Mesothelial cell of epicardium (in vitro differentiated cells): ENCODE measurements at regions not wholly inside any gene's neighbourhood (a gene's known extent, or its start where the extent isn't known, plus 50 kb on each side); places are given as distances from the start of the nearest gene placed in this dataset.
"Not testable (repeated sequence)": the region's sequence is repeated elsewhere in the genome, so short reads cannot be mapped to it uniquely, and the experiment has no call there.

Experiments
- DNase-seq, 2 experiments: peaks; one replicate each; pipeline ENCODE4 v3.0.0; 2021; ENCODE audit warnings: low spot score in 2 of 2; ENCODE audit not compliant: unreplicated experiment in 2 of 2
- H3K27ac Mint-ChIP-seq: 2 replicates; pipeline ENCODE4 v1.8.0; 2021; ENCODE audit warnings: mixed read lengths
- H3K27me3 Mint-ChIP-seq: 2 replicates; pipeline ENCODE4 v1.8.0; 2021; ENCODE audit warnings: low read depth, mixed read lengths
- H3K36me3 Mint-ChIP-seq: 2 replicates; pipeline ENCODE4 v1.8.0; 2021; ENCODE audit warnings: mixed read lengths
- H3K4me1 Mint-ChIP-seq: 2 replicates; pipeline ENCODE4 v1.8.0; 2021; ENCODE audit warnings: mixed read lengths
- H3K4me3 Mint-ChIP-seq: 2 replicates; pipeline ENCODE4 v1.8.0; 2021; ENCODE audit warnings: mild to moderate bottlenecking, moderate library complexity, mixed read lengths
- H3K9me3 Mint-ChIP-seq: 2 replicates; pipeline ENCODE4 v1.8.0; 2021; ENCODE audit warnings: mixed read lengths
- CTCF ChIP-seq: fragments of 200-600 bp; sonication (generic); IDR thresholded peaks from one replicate; pipeline ENCODE4 v1.5.0; 2021; ENCODE audit warnings: antibody characterized with exemption; ENCODE audit not compliant: unreplicated experiment

- TF ChIP-seq CTCF = no peak
- Mint-ChIP-seq H3K4me3 (no peak overlapping the region), H3K9me3 (peaks cover 34% of the 10 kb centered on the region), H3K4me1 (no peaks in the 10 kb centered on the region), H3K27ac (no peak overlapping the region), H3K36me3 (peaks cover 2% of the 10 kb centered on the region), H3K27me3 (no peaks in the 10 kb centered on the region)
- DNase-seq = no peak
Measured at GRCh38 chr9:84521208-84521607, 148.3 kb upstream of the NTRK2 start.

- peaks cover 15% of the 10 kb centered on the region for H3K36me3 Mint-ChIP-seq
- not testable (repeated sequence) for H3K27me3 Mint-ChIP-seq, H3K27ac Mint-ChIP-seq, DNase-seq, H3K4me3 Mint-ChIP-seq, H3K4me1 Mint-ChIP-seq
- H3K9me3 Mint-ChIP-seq = peaks cover 41% of the 10 kb centered on the region
Measured at GRCh38 chr9:84526211-84526610, 143.3 kb upstream of the NTRK2 start.

- Mint-ChIP-seq H3K36me3 (peaks cover 15% of the 10 kb centered on the region), H3K9me3 (peaks cover 47% of the 10 kb centered on the region)
- not testable (repeated sequence) for H3K4me3 Mint-ChIP-seq, H3K27ac Mint-ChIP-seq, H3K27me3 Mint-ChIP-seq, DNase-seq, H3K4me1 Mint-ChIP-seq
Measured at GRCh38 chr9:84527060-84527720, 142.3 kb upstream of the NTRK2 start.

GRCh38 chr9:84535973-84536372 lies 133.6 kb upstream of the NTRK2 start:
- H3K4me1 Mint-ChIP-seq, H3K4me3 Mint-ChIP-seq, H3K27ac Mint-ChIP-seq, DNase-seq, H3K27me3 Mint-ChIP-seq, H3K36me3 Mint-ChIP-seq: not testable (repeated sequence)
- H3K9me3 Mint-ChIP-seq = peaks cover 37% of the 10 kb centered on the region

- no peak for TF ChIP-seq CTCF
- no peak for DNase-seq
- Mint-ChIP-seq H3K9me3 (peaks cover 20% of the 10 kb centered on the region), H3K4me1 (peaks cover 12% of the 10 kb centered on the region), H3K27me3 (no peaks in the 10 kb centered on the region), H3K36me3 (no peaks in the 10 kb centered on the region), H3K4me3 (no peak overlapping the region), H3K27ac (no peak overlapping the region)
Measured at GRCh38 chr9:84538879-84539278, 130.7 kb upstream of the NTRK2 start.

GRCh38 chr9:84542554-84542953 lies 127.0 kb upstream of the NTRK2 start:
- no peak for DNase-seq
- Mint-ChIP-seq H3K4me1 (peaks cover 12% of the 10 kb centered on the region), H3K4me3 (no peak overlapping the region), H3K36me3 (no peaks in the 10 kb centered on the region), H3K9me3 (peaks cover 7% of the 10 kb centered on the region), H3K27ac (no peak overlapping the region), H3K27me3 (no peaks in the 10 kb centered on the region)
- no peak for TF ChIP-seq CTCF

- H3K27ac Mint-ChIP-seq = no peak overlapping the region
- peaks cover 13% of the 10 kb centered on the region for H3K4me1 Mint-ChIP-seq
- H3K4me3 Mint-ChIP-seq = no peak overlapping the region
- H3K27me3 Mint-ChIP-seq = peaks cover 3% of the 10 kb centered on the region
- H3K9me3 Mint-ChIP-seq = peaks cover 12% of the 10 kb centered on the region
- no peak for DNase-seq
- TF ChIP-seq CTCF = no peak
- H3K36me3 Mint-ChIP-seq = no peaks in the 10 kb centered on the region
Measured at GRCh38 chr9:84554069-84554664, 115.4 kb upstream of the NTRK2 start.
